ENCODE measurements at regions not wholly inside any gene's neighbourhood (a gene's known extent, or its start where the extent isn't known, plus 50 kb on each side); places are given as distances from the start of the nearest gene placed in this dataset.

GRCh38 chr1:58944439-58944838, 160.6 kb upstream of the JUN start:
- WGBS, 2 experiments (ENCODE audit: extremely low coverage in 1 of 2, insufficient coverage in 1 of 2, insufficient read length in 1 of 2, insufficient replicate concordance in 2 of 2, low coverage in 1 of 2, low lambda C conversion rate in 2 of 2, missing lambda C conversion rate in 1 of 2): 87% methylated on average over 3 of the region's 3 CpGs; no CpG with 5 or more reads in 1 of the 2 experiments
- Histone ChIP-seq H3K18ac (ENCODE audit: extremely low read depth, low read length) (no peak overlapping the region), H2AK5ac (ENCODE audit: low read depth, low read length) (no peak overlapping the region), H3K4ac (replicated peaks; ENCODE audit: insufficient read length, low read depth, low read length) (no peak overlapping the region), H4K8ac (ENCODE audit: extremely low read depth, insufficient read depth, low read length) (no peak overlapping the region), H4K5ac (ENCODE audit: insufficient read length, low read depth, low read length) (no peak overlapping the region), H3K23me2 (ENCODE audit: low read depth, low read length) (no peaks in the 10 kb centered on the region), H3K27ac (ENCODE audit: low read depth, low read length) (no peak overlapping the region), H3K36me3 (ENCODE audit: control insufficient read depth in 2 of 4, insufficient read depth in 4 of 4, low read length in 3 of 4) (no peaks in the 10 kb centered on the region), H3K9ac (replicated peaks in 1 of 4; ENCODE audit: extremely low read depth in 1 of 4, low read depth in 3 of 4, low read length in 3 of 4) (no peak overlapping the region), H4K20me1 (replicated peaks in 1 of 2; ENCODE audit: control insufficient read depth in 1 of 2, insufficient read depth in 2 of 2, low read length in 2 of 2) (no peaks in the 10 kb centered on the region), H3K56ac (replicated peaks; ENCODE audit: insufficient read length, low read depth, low read length) (no peak overlapping the region), H2BK12ac (ENCODE audit: low read depth, low read length) (no peak overlapping the region), H2BK15ac (ENCODE audit: low read length) (no peak overlapping the region), H3K79me1 (ENCODE audit: low read depth, low read length) (no peaks in the 10 kb centered on the region), H2BK5ac (ENCODE audit: low read depth, low read length) (no peak overlapping the region), H2AFZ (ENCODE audit: low read length) (no peak overlapping the region), H3K23ac (ENCODE audit: insufficient read length) (no peak overlapping the region), H3K4me1 (replicated peaks in 1 of 4; ENCODE audit: control insufficient read depth in 3 of 4, insufficient read depth in 4 of 4, low read length in 3 of 4) (no peaks in the 10 kb centered on the region), H3K27me3 (replicated peaks in 1 of 4; ENCODE audit: control insufficient read depth in 3 of 4, extremely low read depth in 1 of 4, insufficient read depth in 3 of 4, low read length in 3 of 4) (no peaks in the 10 kb centered on the region), H2BK20ac (ENCODE audit: low read length) (no peak overlapping the region), H3K4me2 (ENCODE audit: insufficient read depth in 1 of 2, low read depth in 2 of 2, low read length in 2 of 2) (no peak overlapping the region), H4K91ac (replicated peaks; ENCODE audit: insufficient read length, low read length) (no peak overlapping the region), H3K4me3 (ENCODE audit: extremely low read depth in 1 of 4, insufficient read depth in 2 of 4, low read depth in 3 of 4, low read length in 4 of 4) (no peak overlapping the region), H2BK120ac (replicated peaks; ENCODE audit: low read depth, low read length) (no peak overlapping the region), H3K14ac (ENCODE audit: insufficient read length) (no peak overlapping the region), H3K79me2 (ENCODE audit: control insufficient read depth in 1 of 2, insufficient read depth in 2 of 2, low read length in 2 of 2) (no peaks in the 10 kb centered on the region), H3K9me3 (ENCODE audit: insufficient read depth in 2 of 2, low read depth in 1 of 2, low read length in 1 of 2) (no peaks in the 10 kb centered on the region)
- TF ChIP-seq RNF2 (IDR thresholded peaks at IDR 0.05; ENCODE audit: borderline replicate concordance, low read depth, low read length, missing control alignments, poor library complexity, severe bottlenecking): no peak
- no peak for TF ChIP-seq TEAD4 (IDR thresholded peaks at IDR 0.05; ENCODE audit: low read depth, low read length)
- TF ChIP-seq USF2 (IDR thresholded peaks at IDR 0.05; ENCODE audit: low read length): no peak
- TF ChIP-seq KDM1A (IDR thresholded peaks at IDR 0.05; ENCODE audit: borderline replicate concordance, low read length): no peak
- no peak for TF ChIP-seq SIRT6 (IDR thresholded peaks at IDR 0.05; ENCODE audit: low read length)
- TF ChIP-seq TBP (IDR thresholded peaks at IDR 0.05; ENCODE audit: low read depth, low read length): no peak
- no peak for TF ChIP-seq POU5F1 (IDR thresholded peaks at IDR 0.05; ENCODE audit: low read depth, low read length)
- no peak for TF ChIP-seq RAD21 (IDR thresholded peaks at IDR 0.05 in 1 of 2, conservative IDR thresholded peaks at IDR 0.05 in 1 of 2; ENCODE audit: low read depth in 2 of 2, low read length in 2 of 2)
- no peak for TF ChIP-seq EP300 (IDR thresholded peaks at IDR 0.05; ENCODE audit: borderline replicate concordance in 1 of 2, low read depth in 2 of 2, low read length in 2 of 2)
- TF ChIP-seq POLR2A (IDR thresholded peaks at IDR 0.05; ENCODE audit: control extremely low read depth in 1 of 2, low read depth in 2 of 2, low read length in 2 of 2): no peak
- TF ChIP-seq MAFK (IDR thresholded peaks at IDR 0.05; ENCODE audit: low read depth, low read length): no peak
- no peak for TF ChIP-seq SAP30 (IDR thresholded peaks at IDR 0.05; ENCODE audit: insufficient read depth, insufficient replicate concordance, low read length)
- FAIRE-seq (no peak), DNase-seq (ENCODE audit: low read depth in 1 of 2, low spot score in 2 of 2) (no peak)
- POLR2A ChIA-PET (ENCODE audit: partially characterized antibody): no interaction called here
- CTCF ChIA-PET (ENCODE audit: partially characterized antibody): no interaction called here

Measured in H1 (cell line).